Stimulated activated CD4-positive, alpha-beta T cell treated with anti-CD3 and anti-CD28 coated beads, Interleukin-12 subunit alpha, Interleukin-12 subunit beta, amount 100 ng/mL, for 4 hours (primary cell): ENCODE measurements at regions not wholly inside any gene's neighbourhood (a gene's known extent, or its start where the extent isn't known, plus 50 kb on each side); places are given as distances from the start of the nearest gene placed in this dataset.
"Not testable (repeated sequence)": the region's sequence is repeated elsewhere in the genome, so short reads cannot be mapped to it uniquely, and the experiment has no call there.

Experiments
- DNase-seq: peaks from one replicate; pipeline ENCODE4 v3.0.0-alpha.2; 2020

GRCh38 chr3:102353805-102354204 lies 81.0 kb upstream of the ZPLD1 start:
- no peak for DNase-seq

- no peak for DNase-seq
These were observed 79.8 kb upstream of the ZPLD1 start for GRCh38 chr3:102354818-102355515.

GRCh38 chr3:102356506-102356905 lies 78.3 kb upstream of the ZPLD1 start:
- DNase-seq = no peak

- DNase-seq = not testable (repeated sequence)
These were observed 77.5 kb upstream of the ZPLD1 start for GRCh38 chr3:102357313-102357712.

- no peak for DNase-seq
These were observed 74.5 kb upstream of the ZPLD1 start for GRCh38 chr3:102360183-102360860.

GRCh38 chr3:102361101-102361500 lies 73.7 kb upstream of the ZPLD1 start:
- DNase-seq = no peak

GRCh38 chr3:102366116-102366515 lies 68.7 kb upstream of the ZPLD1 start:
- DNase-seq = not testable (repeated sequence)

GRCh38 chr3:102374863-102375634 lies 59.8 kb upstream of the ZPLD1 start:
- DNase-seq = no peak

- DNase-seq = no peak
These were observed 56.6 kb upstream of the ZPLD1 start for GRCh38 chr3:102378216-102378615.

- DNase-seq = not testable (repeated sequence)
These were observed 52.6 kb upstream of the ZPLD1 start for GRCh38 chr3:102382201-102382600.
